Mesendoderm (in vitro differentiated cells): ENCODE measurements at regions not wholly inside any gene's neighbourhood (a gene's known extent, or its start where the extent isn't known, plus 50 kb on each side); places are given as distances from the start of the nearest gene placed in this dataset.

Experiments used
- DNase-seq: peaks from one replicate; pipeline ENCODE4 v3.0.0; 2013
- H2AK5ac ChIP-seq: 2 replicates; pipeline ENCODE4 v1.6.1; 2013; ENCODE audit warnings: low read length, inconsistent platforms
- H2BK120ac ChIP-seq: 2 replicates; pipeline ENCODE4 v1.6.1; 2013; ENCODE audit warnings: low read depth, mild to moderate bottlenecking, low read length, moderate library complexity, mixed read lengths
- H2BK15ac ChIP-seq: replicated peaks from 2 replicates; pipeline ENCODE4 v1.6.1; 2013; ENCODE audit warnings: low read depth, mild to moderate bottlenecking, moderate library complexity
- H2BK5ac ChIP-seq: 2 replicates; pipeline ENCODE4 v1.6.1; 2013; ENCODE audit warnings: low read length, inconsistent platforms
- H3K18ac ChIP-seq: 2 replicates; pipeline ENCODE4 v1.6.1; 2013; ENCODE audit warnings: mild to moderate bottlenecking, low read length, mixed read lengths
- H3K23ac ChIP-seq: one replicate; pipeline ENCODE4 v1.6.1; 2013; ENCODE audit warnings: low read length
- H3K27ac ChIP-seq: 2 replicates; pipeline ENCODE4 v1.5.1; 2013; ENCODE audit warnings: low read depth, mild to moderate bottlenecking, inconsistent platforms, low read length, moderate library complexity
- H3K27me3 ChIP-seq: 2 replicates; pipeline ENCODE4 v1.6.1; 2013; ENCODE audit warnings: low read length, control low read depth, mild to moderate bottlenecking, inconsistent platforms; ENCODE audit not compliant: insufficient read depth, poor library complexity
- H3K36me3 ChIP-seq: 2 replicates; pipeline ENCODE4 v1.6.1; 2013; ENCODE audit warnings: low read length, inconsistent platforms; ENCODE audit not compliant: control insufficient read depth, insufficient read depth
- H3K4ac ChIP-seq: one replicate; pipeline ENCODE4 v1.6.1; 2013; ENCODE audit warnings: low read depth, mild to moderate bottlenecking, low read length, moderate library complexity
- H3K4me1 ChIP-seq: 2 replicates; pipeline ENCODE4 v1.6.1; 2013; ENCODE audit warnings: low read depth, low read length, inconsistent platforms; ENCODE audit not compliant: control insufficient read depth
- H3K4me2 ChIP-seq: 2 replicates; pipeline ENCODE4 v1.6.1; 2013; ENCODE audit warnings: low read length
- H3K4me3 ChIP-seq: 2 replicates; pipeline ENCODE4 v1.5.1; 2013; ENCODE audit warnings: mild to moderate bottlenecking, low read length
- H3K56ac ChIP-seq: one replicate; pipeline ENCODE4 v1.6.1; 2013; ENCODE audit warnings: low read length
- H3K79me1 ChIP-seq: 2 replicates; pipeline ENCODE4 v1.6.1; 2013; ENCODE audit warnings: low read length, inconsistent platforms
- H3K79me2 ChIP-seq: 2 replicates; pipeline ENCODE4 v1.6.1; 2013; ENCODE audit warnings: mild to moderate bottlenecking, low read length; ENCODE audit not compliant: control insufficient read depth, insufficient read depth
- H3K9ac ChIP-seq: 2 replicates; pipeline ENCODE4 v1.6.1; 2013; ENCODE audit warnings: low read length, inconsistent platforms
- H4K5ac ChIP-seq: one replicate; pipeline ENCODE4 v1.6.1; 2013; ENCODE audit warnings: low read length
- H4K8ac ChIP-seq: one replicate; pipeline ENCODE4 v1.6.1; 2013; ENCODE audit warnings: low read depth, mild to moderate bottlenecking, control low read depth, low read length, moderate library complexity
- WGBS: extraction: QIAGEN DNeasy Blood & Tissue Kit; methylation state at CpG from one replicate; pipeline ENCODE4 v1.1.7; 2013; ENCODE audit warnings: low lambda C conversion rate, missing lambda C conversion rate; ENCODE audit not compliant: insufficient coverage; ENCODE audit errors: extremely low coverage; 5-methylcytosine and 5-hydroxymethylcytosine counted together

GRCh38 chr17:53090770-53091169 is 732.0 kb upstream of the KIF2B start:
- Histone ChIP-seq H4K5ac (no peak overlapping the region), H3K4ac (no peak overlapping the region), H3K4me2 (no peak overlapping the region), H3K4me1 (no peaks in the 10 kb centered on the region), H3K18ac (no peak overlapping the region), H2BK5ac (no peak overlapping the region), H3K27me3 (no peaks in the 10 kb centered on the region), H3K79me2 (no peaks in the 10 kb centered on the region), H3K23ac (no peak overlapping the region), H3K36me3 (no peaks in the 10 kb centered on the region), H3K4me3 (no peak overlapping the region), H2AK5ac (no peak overlapping the region), H3K27ac (no peak overlapping the region), H3K9ac (no peak overlapping the region), H2BK120ac (no peak overlapping the region), H3K56ac (no peak overlapping the region), H3K79me1 (no peaks in the 10 kb centered on the region), H2BK15ac (no peak overlapping the region), H4K8ac (no peak overlapping the region)
- no peak for DNase-seq
- no CpG with 5 or more reads among the region's 1 CpG for WGBS

DNA sequence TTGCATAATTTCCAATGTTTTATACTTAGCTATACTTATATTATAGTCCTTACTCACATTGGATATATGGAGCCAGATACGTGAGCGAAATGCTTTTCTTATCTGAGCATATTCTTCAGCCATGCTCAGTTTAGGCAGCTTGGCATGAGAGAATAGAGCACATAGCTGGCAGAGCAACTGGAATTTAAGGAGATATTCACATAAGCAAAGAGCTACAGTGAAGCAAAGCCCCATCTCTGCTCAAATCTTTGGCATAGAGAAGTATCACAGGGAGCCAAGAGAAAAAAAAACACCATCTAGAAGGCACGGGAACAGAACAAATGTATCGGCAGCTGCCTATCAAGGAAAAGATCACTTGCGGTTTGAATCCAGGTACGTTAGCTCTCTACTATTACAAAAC is 734.2 kb upstream of the KIF2B start:
- no peak overlapping the region for H3K4ac ChIP-seq
- no CpG with 5 or more reads among the region's 6 CpGs for WGBS
- H2BK120ac ChIP-seq, result no peak overlapping the region
- H3K9ac ChIP-seq, result no peak overlapping the region
- no peak overlapping the region for H4K8ac ChIP-seq
- no peaks in the 10 kb centered on the region for H3K36me3 ChIP-seq
- no peak overlapping the region for H3K27ac ChIP-seq
- no peak overlapping the region for H3K56ac ChIP-seq
- no peaks in the 10 kb centered on the region for H3K27me3 ChIP-seq
- H4K5ac ChIP-seq, result no peak overlapping the region
- H3K23ac ChIP-seq, result no peak overlapping the region
- H3K18ac ChIP-seq, result no peak overlapping the region
- H3K79me2 ChIP-seq, result no peaks in the 10 kb centered on the region
- no peak overlapping the region for H3K4me3 ChIP-seq
- H3K79me1 ChIP-seq, result no peaks in the 10 kb centered on the region
- no peak overlapping the region for H3K4me2 ChIP-seq
- H2BK15ac ChIP-seq, result no peak overlapping the region
- H2BK5ac ChIP-seq, result no peak overlapping the region
- H3K4me1 ChIP-seq, result no peaks in the 10 kb centered on the region
- H2AK5ac ChIP-seq, result no peak overlapping the region
- DNase-seq, result no peak

DNA sequence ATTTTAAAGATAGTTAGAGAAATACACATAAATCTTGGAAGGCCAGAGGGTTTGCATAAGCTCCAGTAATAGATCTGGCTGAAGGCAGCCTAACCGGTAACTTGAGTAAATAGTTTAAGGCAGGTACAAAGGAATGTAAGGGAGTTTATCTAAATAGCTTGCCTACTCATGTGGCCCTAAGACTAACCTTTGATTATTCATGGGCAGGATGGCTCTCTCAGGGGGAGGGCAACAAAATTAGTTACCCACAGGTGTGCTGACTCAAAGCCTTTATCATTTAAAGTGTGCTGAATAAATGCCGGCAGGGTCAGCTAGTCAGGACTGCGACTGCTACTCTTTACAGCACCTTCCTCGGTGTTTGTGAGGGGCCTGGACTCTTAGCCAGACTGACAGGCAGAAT is 761.3 kb upstream of the KIF2B start:
- no peaks in the 10 kb centered on the region for H3K79me2 ChIP-seq
- H2AK5ac ChIP-seq, result no peak overlapping the region
- no peaks in the 10 kb centered on the region for H3K27me3 ChIP-seq
- no peak overlapping the region for H3K18ac ChIP-seq
- H3K4ac ChIP-seq, result no peak overlapping the region
- no peak overlapping the region for H3K27ac ChIP-seq
- peak; percentile 38 for DNase-seq
- no peak overlapping the region for H2BK15ac ChIP-seq
- H3K23ac ChIP-seq, result no peak overlapping the region
- H3K4me1 ChIP-seq, result no peaks in the 10 kb centered on the region
- no peak overlapping the region for H4K8ac ChIP-seq
- H3K36me3 ChIP-seq, result no peaks in the 10 kb centered on the region
- no peak overlapping the region for H4K5ac ChIP-seq
- no peak overlapping the region for H2BK5ac ChIP-seq
- no peaks in the 10 kb centered on the region for H3K79me1 ChIP-seq
- no peak overlapping the region for H3K4me3 ChIP-seq
- WGBS, result no CpG with 5 or more reads among the region's 4 CpGs
- no peak overlapping the region for H3K56ac ChIP-seq
- no peak overlapping the region for H3K9ac ChIP-seq
- H2BK120ac ChIP-seq, result no peak overlapping the region
- no peak overlapping the region for H3K4me2 ChIP-seq

DNA sequence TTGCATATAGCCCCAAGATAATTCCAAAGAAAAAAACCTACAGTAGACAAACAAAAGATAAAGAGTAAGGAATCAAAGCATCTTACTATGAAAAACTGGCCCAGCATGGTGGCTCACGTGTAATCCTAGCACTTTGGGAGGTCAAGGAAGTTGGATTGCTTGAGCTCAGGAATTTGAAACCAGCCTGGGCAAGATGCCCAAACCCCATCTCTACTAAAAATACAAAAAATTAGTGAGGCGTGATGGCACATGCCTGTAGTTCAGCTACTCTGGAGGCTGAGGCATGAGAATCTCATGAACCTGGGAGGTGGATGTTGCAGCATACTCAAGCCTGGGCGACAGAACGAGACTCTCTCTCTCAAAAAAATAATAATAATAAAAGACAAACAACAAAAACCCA is 764.7 kb upstream of the KIF2B start:
- no peak overlapping the region for H3K4me3 ChIP-seq
- H3K9ac ChIP-seq, result no peak overlapping the region
- H2BK120ac ChIP-seq, result no peak overlapping the region
- no peak overlapping the region for H3K18ac ChIP-seq
- no peak overlapping the region for H3K4ac ChIP-seq
- no peak overlapping the region for H3K27ac ChIP-seq
- no peak overlapping the region for H2BK5ac ChIP-seq
- H3K56ac ChIP-seq, result no peak overlapping the region
- WGBS, result no CpG with 5 or more reads among the region's 4 CpGs
- no peaks in the 10 kb centered on the region for H3K79me2 ChIP-seq
- H3K36me3 ChIP-seq, result no peaks in the 10 kb centered on the region
- no peak overlapping the region for H4K8ac ChIP-seq
- no peak overlapping the region for H2BK15ac ChIP-seq
- no peaks in the 10 kb centered on the region for H3K27me3 ChIP-seq
- no peaks in the 10 kb centered on the region for H3K79me1 ChIP-seq
- no peak overlapping the region for H2AK5ac ChIP-seq
- no peak overlapping the region for H3K4me2 ChIP-seq
- H3K4me1 ChIP-seq, result no peaks in the 10 kb centered on the region
- H4K5ac ChIP-seq, result no peak overlapping the region
- H3K23ac ChIP-seq, result no peak overlapping the region
- DNase-seq, result no peak

GRCh38 chr17:53046781-53047180 is 775.9 kb upstream of the KIF2B start:
- Histone ChIP-seq H4K8ac (no peak overlapping the region), H3K79me2 (no peaks in the 10 kb centered on the region), H2BK15ac (no peak overlapping the region), H2BK120ac (no peak overlapping the region), H2AK5ac (no peak overlapping the region), H2BK5ac (no peak overlapping the region), H3K4ac (no peak overlapping the region), H3K4me1 (no peaks in the 10 kb centered on the region), H4K5ac (no peak overlapping the region), H3K56ac (no peak overlapping the region), H3K4me3 (no peak overlapping the region), H3K27ac (no peak overlapping the region), H3K9ac (no peak overlapping the region), H3K23ac (no peak overlapping the region), H3K18ac (no peak overlapping the region), H3K79me1 (no peaks in the 10 kb centered on the region), H3K27me3 (no peaks in the 10 kb centered on the region), H3K36me3 (no peaks in the 10 kb centered on the region), H3K4me2 (no peak overlapping the region)
- no peak for DNase-seq
- WGBS, result no CpG with 5 or more reads among the region's 2 CpGs

GRCh38 chr17:53039981-53040380 is 782.7 kb upstream of the KIF2B start:
- Histone ChIP-seq H3K9ac (no peak overlapping the region), H3K18ac (no peak overlapping the region), H3K79me1 (no peaks in the 10 kb centered on the region), H2BK5ac (no peak overlapping the region), H2AK5ac (no peak overlapping the region), H2BK15ac (no peak overlapping the region), H3K4me1 (no peaks in the 10 kb centered on the region), H4K5ac (no peak overlapping the region), H3K4me3 (no peak overlapping the region), H3K23ac (no peak overlapping the region), H3K4ac (no peak overlapping the region), H3K4me2 (no peak overlapping the region), H2BK120ac (no peak overlapping the region), H4K8ac (no peak overlapping the region), H3K79me2 (no peaks in the 10 kb centered on the region), H3K27ac (no peak overlapping the region), H3K27me3 (no peaks in the 10 kb centered on the region), H3K56ac (no peak overlapping the region), H3K36me3 (no peaks in the 10 kb centered on the region)
- no peak for DNase-seq
